ENCODE measurements at regions not wholly inside any gene's neighbourhood (a gene's known extent, or its start where the extent isn't known, plus 50 kb on each side); places are given as distances from the start of the nearest gene placed in this dataset.

GRCh38 chr2:136191041-136191440 lies 73.1 kb upstream of the CXCR4 start:
- no peak for TF ChIP-seq TAF1 (IDR thresholded peaks at IDR 0.05; ENCODE audit: borderline replicate concordance, insufficient read depth, low read length)
- TF ChIP-seq FOXP2 (optimal IDR thresholded peaks at IDR 0.05; ENCODE audit: borderline replicate concordance, extremely low read depth, extremely low read length, insufficient read depth), result no peak
- no peak for TF ChIP-seq REST (IDR thresholded peaks at IDR 0.05; ENCODE audit: insufficient read depth in 1 of 2, low read depth in 2 of 2, low read length in 2 of 2)
- no peak for TF ChIP-seq POLR2AphosphoS5 (IDR thresholded peaks at IDR 0.05; ENCODE audit: low read depth, low read length)
- no peak for TF ChIP-seq SIN3A (IDR thresholded peaks at IDR 0.05; ENCODE audit: borderline replicate concordance, insufficient read depth, low read length)

- TF ChIP-seq SIN3A (IDR thresholded peaks at IDR 0.05; ENCODE audit: borderline replicate concordance, insufficient read depth, low read length), result no peak
- no peak for TF ChIP-seq REST (IDR thresholded peaks at IDR 0.05; ENCODE audit: insufficient read depth in 1 of 2, low read depth in 2 of 2, low read length in 2 of 2)
- TF ChIP-seq TAF1 (IDR thresholded peaks at IDR 0.05; ENCODE audit: borderline replicate concordance, insufficient read depth, low read length), result no peak
- TF ChIP-seq FOXP2 (optimal IDR thresholded peaks at IDR 0.05; ENCODE audit: borderline replicate concordance, extremely low read depth, extremely low read length, insufficient read depth), result no peak
- TF ChIP-seq POLR2AphosphoS5 (IDR thresholded peaks at IDR 0.05; ENCODE audit: low read depth, low read length), result no peak
These were observed 71.4 kb upstream of the CXCR4 start for GRCh38 chr2:136189221-136189782.

- no peak for TF ChIP-seq POLR2AphosphoS5 (IDR thresholded peaks at IDR 0.05; ENCODE audit: low read depth, low read length)
- no peak for TF ChIP-seq FOXP2 (optimal IDR thresholded peaks at IDR 0.05; ENCODE audit: borderline replicate concordance, extremely low read depth, extremely low read length, insufficient read depth)
- TF ChIP-seq TAF1 (IDR thresholded peaks at IDR 0.05; ENCODE audit: borderline replicate concordance, insufficient read depth, low read length), result no peak
- TF ChIP-seq SIN3A (IDR thresholded peaks at IDR 0.05; ENCODE audit: borderline replicate concordance, insufficient read depth, low read length), result no peak
- no peak for TF ChIP-seq REST (IDR thresholded peaks at IDR 0.05; ENCODE audit: insufficient read depth in 1 of 2, low read depth in 2 of 2, low read length in 2 of 2)
These were observed 70.1 kb upstream of the CXCR4 start for GRCh38 chr2:136188086-136188485.

- TF ChIP-seq FOXP2 (optimal IDR thresholded peaks at IDR 0.05; ENCODE audit: borderline replicate concordance, extremely low read depth, extremely low read length, insufficient read depth) (no peak), SIN3A (IDR thresholded peaks at IDR 0.05; ENCODE audit: borderline replicate concordance, insufficient read depth, low read length) (no peak), REST (IDR thresholded peaks at IDR 0.05; ENCODE audit: insufficient read depth in 1 of 2, low read depth in 2 of 2, low read length in 2 of 2) (no peak), TAF1 (IDR thresholded peaks at IDR 0.05; ENCODE audit: borderline replicate concordance, insufficient read depth, low read length) (no peak), POLR2AphosphoS5 (IDR thresholded peaks at IDR 0.05; ENCODE audit: low read depth, low read length) (no peak)
These were observed 68.2 kb upstream of the CXCR4 start for GRCh38 chr2:136185981-136186776.
